ENCODE measurements at regions not wholly inside any gene's neighbourhood (a gene's known extent, or its start where the extent isn't known, plus 50 kb on each side); places are given as distances from the start of the nearest gene placed in this dataset.

DNA sequence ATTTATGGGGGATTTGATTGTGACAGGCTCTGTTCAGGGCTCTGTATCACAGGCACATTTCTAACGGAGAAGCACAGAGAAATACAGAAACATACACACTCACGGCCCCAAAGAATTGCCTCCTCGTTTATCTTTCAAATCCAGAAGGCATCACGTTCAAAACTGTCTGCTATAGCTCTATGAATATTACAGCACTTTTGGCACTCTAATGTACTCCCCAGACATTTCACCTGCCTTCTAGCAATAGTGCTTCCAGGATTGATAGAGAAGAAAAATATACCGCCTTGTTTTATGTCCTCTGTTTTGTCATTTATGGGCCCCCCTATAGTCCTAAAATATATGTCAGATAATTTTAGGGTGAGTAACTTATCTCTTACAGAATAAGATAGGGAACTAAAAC lies 947.5 kb downstream of the ANKRD7 start:
- no peak for ATAC-seq
- no peak overlapping the region for H3K4me3 Mint-ChIP-seq
- H3K36me3 Mint-ChIP-seq = no peaks in the 10 kb centered on the region
- H3K27ac Mint-ChIP-seq = no peak overlapping the region
- H3K27me3 Mint-ChIP-seq = no peaks in the 10 kb centered on the region
- peaks cover 9% of the 10 kb centered on the region for H3K9me3 Mint-ChIP-seq
- DNase-seq (ENCODE audit: low spot score) = no peak
- H3K4me1 Mint-ChIP-seq (ENCODE audit: low read depth in 2 of 2) = no peaks in the 10 kb centered on the region

DNA sequence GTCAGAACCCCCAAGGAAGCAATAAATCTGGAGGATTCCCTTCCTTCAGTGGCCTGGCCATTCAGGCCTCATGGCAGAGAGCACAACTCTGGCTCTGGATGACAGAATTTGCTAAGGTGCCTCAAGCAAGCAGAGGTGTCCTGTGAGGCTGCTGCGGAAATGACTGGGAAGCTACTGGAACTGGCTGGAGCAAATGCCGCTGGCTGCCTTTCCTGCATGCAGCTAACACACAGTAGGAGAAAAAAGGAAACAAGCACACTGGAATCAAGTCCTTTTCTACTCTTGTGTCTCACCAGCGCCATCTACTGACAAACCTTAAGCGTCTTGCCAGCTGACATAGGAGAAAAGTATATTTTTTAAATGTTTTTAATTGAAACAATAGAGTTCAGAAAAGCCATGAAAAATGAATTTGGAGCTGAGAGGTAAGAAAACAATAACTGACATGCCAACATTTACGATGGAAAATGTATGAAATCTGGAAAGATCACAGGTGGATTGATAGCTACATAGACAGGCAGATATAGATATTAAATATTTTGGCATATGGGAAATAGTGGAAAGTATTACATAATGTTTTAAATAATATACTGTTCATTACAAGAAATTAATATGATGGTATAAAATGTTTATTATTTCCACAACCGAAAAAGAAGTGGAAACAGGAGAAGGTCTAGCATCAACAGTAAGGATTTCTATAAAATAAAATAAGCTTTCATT lies 951.6 kb downstream of the ANKRD7 start:
- H3K36me3 Mint-ChIP-seq = no peaks in the 10 kb centered on the region
- peaks cover 5% of the 10 kb centered on the region for H3K9me3 Mint-ChIP-seq
- H3K27ac Mint-ChIP-seq = no peak overlapping the region
- no peak overlapping the region for H3K4me3 Mint-ChIP-seq
- no peaks in the 10 kb centered on the region for H3K27me3 Mint-ChIP-seq
- DNase-seq (ENCODE audit: low spot score) = no peak
- H3K4me1 Mint-ChIP-seq (ENCODE audit: low read depth in 2 of 2) = no peaks in the 10 kb centered on the region
- no peak for ATAC-seq

- Mint-ChIP-seq H3K9me3 (peaks cover 5% of the 10 kb centered on the region), H3K4me1 (ENCODE audit: low read depth in 2 of 2) (no peaks in the 10 kb centered on the region), H3K27ac (no peak overlapping the region), H3K4me3 (no peak overlapping the region), H3K36me3 (no peaks in the 10 kb centered on the region), H3K27me3 (no peaks in the 10 kb centered on the region)
- DNase-seq (ENCODE audit: low spot score) = no peak
- no peak for ATAC-seq
Observed at GRCh38 chr7:119177863-119178262, 953.4 kb downstream of the ANKRD7 start.

- Mint-ChIP-seq H3K36me3 (no peaks in the 10 kb centered on the region), H3K4me1 (ENCODE audit: low read depth in 2 of 2) (no peaks in the 10 kb centered on the region), H3K4me3 (no peak overlapping the region), H3K9me3 (peaks cover 6% of the 10 kb centered on the region), H3K27ac (no peak overlapping the region), H3K27me3 (no peaks in the 10 kb centered on the region)
- ATAC-seq = no peak
- no peak for DNase-seq (ENCODE audit: low spot score)
Observed at GRCh38 chr7:119184124-119184788, 959.8 kb downstream of the ANKRD7 start.

GRCh38 chr7:119196183-119196582 lies 971.7 kb downstream of the ANKRD7 start:
- H3K4me3 Mint-ChIP-seq = no peak overlapping the region
- H3K4me1 Mint-ChIP-seq (ENCODE audit: low read depth in 2 of 2) = no peaks in the 10 kb centered on the region

DNA sequence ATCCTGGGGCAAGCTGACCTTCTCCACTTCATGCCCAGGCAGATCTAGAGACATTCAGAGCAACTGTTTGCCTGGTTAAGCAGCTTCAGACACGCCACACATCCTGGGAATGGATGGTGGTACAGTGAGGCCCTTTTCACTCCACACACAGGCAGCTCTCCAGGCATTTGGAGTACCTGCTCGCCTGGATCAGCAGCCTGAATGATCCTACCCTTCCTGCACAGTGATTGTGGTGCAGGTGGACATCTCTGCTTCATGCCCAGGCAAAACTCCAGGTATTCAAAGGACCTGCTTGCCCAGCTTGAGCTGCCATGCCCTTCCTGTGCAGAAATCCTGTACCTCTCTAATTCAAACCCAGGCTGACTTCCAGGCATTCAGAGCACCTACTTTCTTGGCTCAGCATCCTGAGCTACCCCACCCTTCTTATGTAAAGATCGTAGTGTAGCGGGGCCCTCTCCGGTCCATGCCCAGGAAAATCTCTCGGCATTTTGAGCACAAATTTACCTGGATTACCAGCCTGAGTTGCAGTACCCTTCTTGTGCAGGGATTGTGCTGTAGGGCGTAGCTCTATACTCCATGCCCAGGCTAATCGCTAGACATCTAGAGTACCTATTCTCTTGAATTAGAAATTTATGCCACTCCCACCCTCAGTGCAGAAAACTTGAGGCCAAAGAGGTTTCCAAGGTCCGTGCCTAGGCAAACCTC lies 972.8 kb downstream of the ANKRD7 start:
- Mint-ChIP-seq H3K4me1 (ENCODE audit: low read depth in 2 of 2) (no peaks in the 10 kb centered on the region), H3K27ac (no peak overlapping the region), H3K27me3 (no peaks in the 10 kb centered on the region), H3K4me3 (no peak overlapping the region), H3K9me3 (peaks cover 3% of the 10 kb centered on the region), H3K36me3 (no peaks in the 10 kb centered on the region)
- DNase-seq (ENCODE audit: low spot score) (no peak), ATAC-seq (no peak)

More at GRCh38 chr7:119196183-119196582, 971.7 kb downstream of the ANKRD7 start:
- H3K27me3 Mint-ChIP-seq = no peaks in the 10 kb centered on the region
- H3K27ac Mint-ChIP-seq = no peak overlapping the region
- peaks cover 3% of the 10 kb centered on the region for H3K9me3 Mint-ChIP-seq
- DNase-seq (ENCODE audit: low spot score) (no peak), ATAC-seq (no peak)
- no peaks in the 10 kb centered on the region for H3K36me3 Mint-ChIP-seq

GRCh38 chr7:119197877-119198527 lies 973.5 kb downstream of the ANKRD7 start:
- ATAC-seq (no peak), DNase-seq (ENCODE audit: low spot score) (no peak)
- Mint-ChIP-seq H3K4me3 (no peak overlapping the region), H3K27ac (no peak overlapping the region), H3K36me3 (no peaks in the 10 kb centered on the region), H3K4me1 (ENCODE audit: low read depth in 2 of 2) (no peaks in the 10 kb centered on the region), H3K9me3 (peaks cover 3% of the 10 kb centered on the region), H3K27me3 (no peaks in the 10 kb centered on the region)

GRCh38 chr7:119219663-119220062 lies 995.2 kb downstream of the ANKRD7 start:
- Mint-ChIP-seq H3K4me3 (no peak overlapping the region), H3K4me1 (ENCODE audit: low read depth in 2 of 2) (no peaks in the 10 kb centered on the region), H3K27me3 (no peaks in the 10 kb centered on the region), H3K27ac (no peak overlapping the region), H3K36me3 (no peaks in the 10 kb centered on the region), H3K9me3 (peaks cover 19% of the 10 kb centered on the region)
- ATAC-seq (no peak), DNase-seq (ENCODE audit: low spot score) (no peak)

DNA sequence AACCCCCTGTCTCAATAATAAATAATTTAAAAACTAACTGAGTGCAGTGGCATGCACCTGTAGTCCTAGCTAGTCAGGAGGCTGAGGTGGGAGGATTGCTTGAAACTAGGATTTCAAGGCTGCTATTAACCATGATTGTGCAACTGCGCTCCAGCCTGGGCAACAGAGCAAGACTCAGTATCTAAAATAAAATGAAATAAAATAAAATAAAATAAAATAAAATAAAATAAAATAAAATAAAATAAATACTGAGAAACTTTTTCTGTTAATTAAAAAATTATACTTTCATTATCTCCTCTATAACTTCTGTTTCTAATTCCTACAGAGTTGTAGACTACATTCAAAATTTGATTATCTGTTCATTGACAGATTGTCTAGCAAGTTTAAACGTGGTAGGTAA lies 999.4 kb downstream of the ANKRD7 start:
- DNase-seq (ENCODE audit: low spot score) = no peak
- Mint-ChIP-seq H3K36me3 (peaks cover 4% of the 10 kb centered on the region), H3K4me3 (no peak overlapping the region), H3K27ac (no peak overlapping the region), H3K9me3 (peaks cover 21% of the 10 kb centered on the region), H3K4me1 (ENCODE audit: low read depth in 2 of 2) (no peaks in the 10 kb centered on the region), H3K27me3 (no peaks in the 10 kb centered on the region)
- no peak for ATAC-seq

DNA sequence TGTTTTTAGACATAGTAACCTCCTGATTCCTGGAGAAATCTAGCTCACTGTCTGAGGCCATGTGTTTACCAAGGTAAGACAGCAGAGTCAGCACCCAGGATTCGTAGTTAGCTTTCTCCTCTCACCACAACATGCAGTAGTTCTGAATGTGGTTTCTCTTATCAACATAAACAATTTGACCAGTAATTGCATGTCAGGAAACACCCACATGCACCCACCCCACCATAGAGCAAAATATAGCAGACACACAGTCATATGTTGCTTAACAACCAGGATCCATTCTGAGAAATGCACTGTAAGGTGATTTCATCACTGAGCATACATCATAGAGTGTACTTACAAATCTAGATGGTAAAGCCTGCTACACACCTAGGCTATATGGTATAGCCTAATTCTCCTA lies 1004.0 kb downstream of the ANKRD7 start:
- no peak for ATAC-seq
- Mint-ChIP-seq H3K27me3 (no peaks in the 10 kb centered on the region), H3K4me3 (no peak overlapping the region), H3K9me3 (peaks cover 23% of the 10 kb centered on the region), H3K36me3 (peaks cover 4% of the 10 kb centered on the region), H3K27ac (no peak overlapping the region), H3K4me1 (ENCODE audit: low read depth in 2 of 2) (no peaks in the 10 kb centered on the region)
- DNase-seq (ENCODE audit: low spot score) = no peak

GRCh38 chr7:119232091-119232490 lies 1007.6 kb downstream of the ANKRD7 start:
- Mint-ChIP-seq H3K27me3 (no peaks in the 10 kb centered on the region), H3K9me3 (peaks cover 23% of the 10 kb centered on the region), H3K4me1 (ENCODE audit: low read depth in 2 of 2) (no peaks in the 10 kb centered on the region), H3K4me3 (no peak overlapping the region), H3K27ac (no peak overlapping the region), H3K36me3 (no peaks in the 10 kb centered on the region)
- DNase-seq (ENCODE audit: low spot score) (no peak), ATAC-seq (no peak)

GRCh38 chr7:119233015-119233414 lies 1008.5 kb downstream of the ANKRD7 start:
- DNase-seq (ENCODE audit: low spot score) (no peak), ATAC-seq (no peak)
- Mint-ChIP-seq H3K27me3 (no peaks in the 10 kb centered on the region), H3K9me3 (peaks cover 16% of the 10 kb centered on the region), H3K4me3 (no peak overlapping the region), H3K4me1 (ENCODE audit: low read depth in 2 of 2) (no peaks in the 10 kb centered on the region), H3K27ac (no peak overlapping the region), H3K36me3 (no peaks in the 10 kb centered on the region)

DNA sequence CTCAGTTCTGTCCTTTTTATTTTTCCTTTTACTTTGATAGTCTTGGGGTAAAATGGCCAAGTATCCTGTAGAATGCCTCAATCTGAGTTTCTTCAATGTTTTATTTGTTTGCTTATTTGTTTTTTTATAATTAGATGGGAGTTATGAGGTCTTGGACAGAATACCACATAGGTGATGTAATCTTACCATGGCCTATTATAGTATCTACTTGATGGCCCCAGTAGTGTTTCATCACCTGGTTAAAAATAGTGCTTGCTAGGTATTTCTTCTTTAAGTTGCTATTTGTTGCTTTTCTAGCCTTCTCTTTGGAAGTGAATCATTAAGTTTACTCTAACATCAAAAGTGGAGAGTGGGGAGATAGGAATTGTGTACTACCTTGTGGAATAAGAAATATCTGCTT lies 1020.0 kb upstream of the KCND2 start:
- no peak overlapping the region for H3K4me3 Mint-ChIP-seq
- no peaks in the 10 kb centered on the region for H3K36me3 Mint-ChIP-seq
- ATAC-seq = no peak
- DNase-seq (ENCODE audit: low spot score) = no peak
- no peaks in the 10 kb centered on the region for H3K9me3 Mint-ChIP-seq
- no peaks in the 10 kb centered on the region for H3K27me3 Mint-ChIP-seq
- H3K27ac Mint-ChIP-seq = no peak overlapping the region
- H3K4me1 Mint-ChIP-seq (ENCODE audit: low read depth in 2 of 2) = no peaks in the 10 kb centered on the region

GRCh38 chr7:119254742-119255141 lies 1018.2 kb upstream of the KCND2 start:
- no peaks in the 10 kb centered on the region for H3K4me1 Mint-ChIP-seq (ENCODE audit: low read depth in 2 of 2)
- DNase-seq (ENCODE audit: low spot score) (no peak), ATAC-seq (no peak)
- H3K9me3 Mint-ChIP-seq = no peaks in the 10 kb centered on the region
- no peaks in the 10 kb centered on the region for H3K27me3 Mint-ChIP-seq
- no peak overlapping the region for H3K4me3 Mint-ChIP-seq
- no peak overlapping the region for H3K27ac Mint-ChIP-seq
- H3K36me3 Mint-ChIP-seq = no peaks in the 10 kb centered on the region

All from natural killer cell treated with Interleukin-12 subunit alpha and Interleukin-12 subunit beta and Interleukin-15 and Interleukin-18, amount 100 ng/mL, for 72 hours (primary cell).